Tibial artery (tissue), 4 donors: ENCODE measurements at regions not wholly inside any gene's neighbourhood (a gene's known extent, or its start where the extent isn't known, plus 50 kb on each side); places are given as distances from the start of the nearest gene placed in this dataset.

Experiments
- DNase-seq, 2 donors: peaks; one replicate each; pipeline ENCODE4 v3.0.0-alpha.2; 2019
- H3K27ac ChIP-seq, 2 donors: fragments of 200-600 bp; sonication (generic) in 1 of 2; 1 replicate in 1 of 2; 2 replicates in 1 of 2; pipeline ENCODE4 v1.5.1; 2018 to 2019; ENCODE audit warnings: mild to moderate bottlenecking in 1 of 2
- H3K27me3 ChIP-seq, 2 donors: fragments of 200-600 bp; sonication (generic) in 1 of 2; one replicate each; pipeline versions ENCODE4 v1.5.1 to v1.6.0; 2016 to 2019
- H3K36me3 ChIP-seq, 3 donors: fragments of 200-600 bp; sonication (generic) in 2 of 3; one replicate each; pipeline ENCODE4 v1.5.1; 2016 to 2019; ENCODE audit warnings: mild to moderate bottlenecking in 2 of 3
- H3K4me1 ChIP-seq, 4 donors: fragments of 200-600 bp; sonication (generic) in 2 of 4; 1 replicate in 3 of 4; 2 replicates in 1 of 4; pipeline ENCODE4 v1.5.1; 2016 to 2019
- H3K4me3 ChIP-seq, 2 donors: fragments of 200-600 bp; sonication (generic) in 1 of 2; 1 replicate in 1 of 2; 2 replicates in 1 of 2; pipeline ENCODE4 v1.5.1; 2018 to 2019; ENCODE audit warnings: mild to moderate bottlenecking in 2 of 2
- H3K9me3 ChIP-seq, 3 donors: fragments of 200-600 bp; sonication (generic) in 1 of 3; one replicate each; pipeline ENCODE4 v1.5.1; 2016 to 2019
- CTCF ChIP-seq, 2 experiments: fragments of 200-600 bp in 1 of 2; fragments of 450-650 bp in 1 of 2; IDR thresholded peaks; one replicate each; pipeline ENCODE4 v1.5.1; 2017 to 2019; ENCODE audit warnings: antibody characterized with exemption in 2 of 2, mild to moderate bottlenecking in 1 of 2, moderate library complexity in 1 of 2
- intact Hi-C: fragments of 100-400 bp; cut with DNase I; formaldehyde crosslinking; loops from one replicate; pipeline ENCODE4 v1.15.0; 2023; ENCODE audit warnings: low total_unique reads

DNA sequence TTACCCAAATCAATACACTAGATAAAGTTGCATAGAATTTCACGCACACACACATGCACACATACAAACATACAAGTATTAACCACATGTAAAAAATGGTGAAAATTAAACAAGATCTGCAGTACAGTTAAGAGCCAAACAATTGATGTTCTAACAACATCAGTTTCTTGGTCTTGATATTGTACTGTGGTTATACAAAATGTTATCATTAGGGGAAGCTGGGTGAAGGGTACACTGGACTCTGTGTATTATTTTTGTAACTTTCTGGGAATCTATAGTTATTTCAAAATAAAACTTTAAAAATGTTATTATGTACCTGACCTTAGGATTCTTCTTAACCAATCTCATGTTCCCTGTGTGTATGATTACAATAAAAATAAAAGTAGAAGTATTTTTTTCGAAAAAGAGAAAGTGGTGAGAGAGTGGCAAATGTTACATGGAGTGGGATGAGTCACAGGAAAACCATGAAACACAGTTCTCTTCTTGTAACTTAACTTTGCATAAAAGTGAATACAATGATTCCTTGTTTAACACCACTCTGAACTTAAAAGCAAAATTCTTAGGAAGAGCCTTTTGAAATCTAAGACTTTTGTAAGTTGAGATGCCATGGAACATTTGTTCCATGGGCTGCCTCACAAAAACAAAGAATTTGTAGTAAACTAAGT, 101.6 kb upstream of the RUNX1 start:
- Histone ChIP-seq H3K9me3 (no peaks in the 10 kb centered on the region), H3K36me3 (no peaks in the 10 kb centered on the region), H3K27ac (no peak overlapping the region), H3K27me3 (no peaks in the 10 kb centered on the region), H3K4me3 (no peak overlapping the region), H3K4me1 (no peaks in the 10 kb centered on the region)
- TF ChIP-seq CTCF (IDR thresholded peaks at IDR 0.05), result no peak
- no peak for DNase-seq
- intact Hi-C loops, result no loop called here

DNA sequence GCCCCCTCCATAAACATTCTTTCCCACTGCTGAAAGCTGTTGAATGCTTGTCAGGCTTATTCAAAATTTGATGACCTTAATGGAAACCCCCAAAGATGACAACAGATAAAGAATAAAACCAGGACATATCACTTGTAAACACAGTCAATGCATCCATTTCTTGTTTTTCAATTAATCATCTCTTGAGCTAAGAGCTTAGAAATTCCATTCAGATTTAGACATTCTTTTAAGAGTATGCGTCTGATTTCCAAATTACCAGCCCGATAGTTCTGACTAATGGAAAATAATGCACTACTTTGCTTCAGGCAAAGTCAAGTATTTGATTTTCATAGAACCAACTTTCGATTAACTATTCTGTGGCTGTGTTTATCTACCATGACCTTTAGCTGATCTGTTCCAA, 100.6 kb upstream of the RUNX1 start:
- Histone ChIP-seq H3K4me3 (no peak overlapping the region), H3K27ac (no peak overlapping the region), H3K4me1 (no peaks in the 10 kb centered on the region), H3K36me3 (no peaks in the 10 kb centered on the region), H3K27me3 (no peaks in the 10 kb centered on the region), H3K9me3 (no peaks in the 10 kb centered on the region)
- no peak for DNase-seq
- no peak for TF ChIP-seq CTCF (IDR thresholded peaks at IDR 0.05)
- intact Hi-C loops, result no loop called here

DNA sequence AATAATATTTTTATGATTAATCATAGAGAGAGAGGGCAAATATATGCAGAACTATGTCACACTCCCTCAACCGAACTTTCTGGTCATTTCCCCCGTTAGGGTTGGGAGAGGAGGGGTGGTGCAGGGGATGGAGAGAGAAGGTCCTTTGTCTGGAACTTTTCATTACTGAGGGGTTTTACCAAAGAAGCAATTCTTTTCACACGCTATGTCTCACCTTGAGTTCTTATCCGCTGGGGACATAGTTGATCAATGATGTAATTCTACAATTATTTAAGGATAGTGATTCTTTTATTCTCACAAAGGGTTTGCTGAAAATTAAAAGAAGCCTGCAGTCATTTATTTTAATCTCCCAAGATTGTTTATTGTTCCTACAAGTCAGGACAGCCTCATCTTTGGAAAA, 98.3 kb upstream of the RUNX1 start:
- H3K27ac ChIP-seq, result no peak overlapping the region
- no peak overlapping the region for H3K4me3 ChIP-seq
- no peaks in the 10 kb centered on the region for H3K9me3 ChIP-seq
- intact Hi-C loops, result no loop called here
- H3K36me3 ChIP-seq, result no peaks in the 10 kb centered on the region
- TF ChIP-seq CTCF (IDR thresholded peaks at IDR 0.05), result no peak
- DNase-seq, result no peak
- H3K27me3 ChIP-seq, result no peaks in the 10 kb centered on the region
- no peaks in the 10 kb centered on the region for H3K4me1 ChIP-seq

DNA sequence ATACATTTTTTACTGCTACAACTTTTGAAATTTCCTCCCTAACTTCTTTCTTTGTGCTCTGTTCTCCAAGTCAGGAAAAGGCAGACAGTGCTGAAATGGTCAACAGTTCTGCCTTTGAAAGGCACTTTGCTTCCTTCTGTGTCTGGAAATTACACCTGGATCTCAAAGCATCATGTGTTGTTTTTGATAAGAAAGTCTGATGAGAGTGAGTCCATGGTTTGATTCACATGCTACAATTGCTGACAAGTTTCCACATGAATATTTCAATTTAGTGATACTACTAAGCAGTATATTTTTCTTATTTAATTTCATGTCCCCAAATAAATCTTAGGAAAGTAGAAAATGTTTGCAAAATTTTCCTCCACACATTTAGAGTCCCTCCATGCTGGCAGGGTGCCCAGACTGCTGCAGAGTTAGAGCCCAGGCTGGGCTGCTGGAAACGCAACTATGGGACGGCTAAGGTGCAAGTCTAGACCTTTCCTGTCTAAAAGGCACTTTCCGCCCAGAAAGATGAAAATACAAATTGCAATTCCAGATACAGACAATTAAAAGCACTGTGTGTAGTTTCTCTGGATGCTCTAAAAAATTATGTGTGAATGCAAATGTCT, 96.6 kb upstream of the RUNX1 start:
- Histone ChIP-seq H3K27ac (no peak overlapping the region), H3K9me3 (no peaks in the 10 kb centered on the region), H3K27me3 (no peaks in the 10 kb centered on the region), H3K36me3 (no peaks in the 10 kb centered on the region), H3K4me1 (no peaks in the 10 kb centered on the region), H3K4me3 (no peak overlapping the region)
- intact Hi-C loops, result no loop called here
- no peak for TF ChIP-seq CTCF (IDR thresholded peaks at IDR 0.05)
- DNase-seq, result no peak

DNA sequence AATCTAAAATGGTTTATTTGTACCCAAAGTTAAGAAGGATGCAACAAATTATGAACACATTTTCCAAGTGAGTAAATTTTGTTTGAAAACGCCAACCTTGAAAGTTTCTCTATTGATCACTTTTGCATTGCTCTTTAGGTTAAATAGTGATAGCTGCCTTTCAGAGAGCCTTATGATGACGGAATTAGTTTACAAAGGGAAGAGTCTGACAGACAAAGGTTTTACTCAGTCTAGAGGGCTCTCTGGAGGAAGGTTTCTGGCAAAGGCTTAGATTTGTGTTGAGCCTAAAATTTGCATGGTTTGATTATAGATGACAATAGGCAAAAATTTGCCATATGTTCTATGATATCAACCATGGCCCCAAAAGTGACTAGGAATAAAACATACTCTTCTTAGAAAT, 95.9 kb upstream of the RUNX1 start:
- no peak for TF ChIP-seq CTCF (IDR thresholded peaks at IDR 0.05)
- Histone ChIP-seq H3K27me3 (no peaks in the 10 kb centered on the region), H3K4me1 (no peaks in the 10 kb centered on the region), H3K36me3 (no peaks in the 10 kb centered on the region), H3K9me3 (no peaks in the 10 kb centered on the region), H3K27ac (no peak overlapping the region), H3K4me3 (no peak overlapping the region)
- intact Hi-C loops, result no loop called here
- DNase-seq, result no peak
